ENCODE measurements at regions not wholly inside any gene's neighbourhood (a gene's known extent, or its start where the extent isn't known, plus 50 kb on each side); places are given as distances from the start of the nearest gene placed in this dataset.
"Not testable (repeated sequence)": the region's sequence is repeated elsewhere in the genome, so short reads cannot be mapped to it uniquely, and the experiment has no call there.

GRCh38 chr5:117732264-117732663 is 1157.6 kb upstream of the SEMA6A start:
- intact Hi-C loops (cut with micrococcal nuclease) = no loop called here
- ATAC-seq (ENCODE audit: low read depth) (no peak), DNase-seq (no peak)
- no peaks in the 10 kb centered on the region for H3K4me1 Mint-ChIP-seq
- peaks cover 5% of the 10 kb centered on the region for H3K9me3 Mint-ChIP-seq
- H3K27ac Mint-ChIP-seq = no peak overlapping the region
- POLR2A ChIA-PET = no interaction called here
- H3K36me3 Mint-ChIP-seq (ENCODE audit: low read depth) = no peaks in the 10 kb centered on the region
- H3K27me3 Mint-ChIP-seq = no peaks in the 10 kb centered on the region
- CTCF ChIA-PET = no interaction called here
- TF ChIP-seq CTCF (IDR thresholded peaks at IDR 0.05) = no peak
- no peak overlapping the region for H3K4me3 Mint-ChIP-seq

- POLR2A ChIA-PET = no interaction called here
- H3K27ac Mint-ChIP-seq = no peak overlapping the region
- intact Hi-C loops (cut with micrococcal nuclease) = no loop called here
Measured at GRCh38 chr5:117731446-117731845, 1156.8 kb upstream of the SEMA6A start.

GRCh38 chr5:117720784-117721183 is 1146.2 kb upstream of the SEMA6A start:
- H3K4me3 Mint-ChIP-seq; H3K36me3 Mint-ChIP-seq (ENCODE audit: low read depth); H3K4me1 Mint-ChIP-seq; H3K27me3 Mint-ChIP-seq; CTCF ChIA-PET; H3K27ac Mint-ChIP-seq; intact Hi-C loops (cut with micrococcal nuclease); DNase-seq; ATAC-seq (ENCODE audit: low read depth); POLR2A ChIA-PET: not testable (repeated sequence)
- peaks cover 14% of the 10 kb centered on the region for H3K9me3 Mint-ChIP-seq

More at GRCh38 chr5:117731446-117731845, 1156.8 kb upstream of the SEMA6A start:
- no peak for ATAC-seq (ENCODE audit: low read depth)
- no peak overlapping the region for H3K4me3 Mint-ChIP-seq
- no peaks in the 10 kb centered on the region for H3K36me3 Mint-ChIP-seq (ENCODE audit: low read depth)
- H3K9me3 Mint-ChIP-seq = peaks cover 5% of the 10 kb centered on the region
- no peaks in the 10 kb centered on the region for H3K4me1 Mint-ChIP-seq
- no peaks in the 10 kb centered on the region for H3K27me3 Mint-ChIP-seq
- TF ChIP-seq CTCF (IDR thresholded peaks at IDR 0.05) = no peak
- no peak for DNase-seq
- CTCF ChIA-PET = no interaction called here

GRCh38 chr5:117719413-117719812 is 1144.8 kb upstream of the SEMA6A start:
- DNase-seq (no peak), ATAC-seq (ENCODE audit: low read depth) (no peak)
- no peaks in the 10 kb centered on the region for H3K4me1 Mint-ChIP-seq
- intact Hi-C loops (cut with micrococcal nuclease) = no loop called here
- ChIA-PET POLR2A (no interaction called here), CTCF (no interaction called here)
- H3K9me3 Mint-ChIP-seq = peaks cover 19% of the 10 kb centered on the region
- no peak overlapping the region for H3K27ac Mint-ChIP-seq
- H3K36me3 Mint-ChIP-seq (ENCODE audit: low read depth) = no peaks in the 10 kb centered on the region
- H3K27me3 Mint-ChIP-seq = no peaks in the 10 kb centered on the region
- TF ChIP-seq CTCF (IDR thresholded peaks at IDR 0.05) = no peak
- H3K4me3 Mint-ChIP-seq = no peak overlapping the region

GRCh38 chr5:117713585-117714198 is 1139.1 kb upstream of the SEMA6A start:
- Mint-ChIP-seq H3K36me3 (ENCODE audit: low read depth) (no peaks in the 10 kb centered on the region), H3K4me1 (no peaks in the 10 kb centered on the region), H3K27ac (no peak overlapping the region), H3K4me3 (no peak overlapping the region), H3K9me3 (peaks cover 27% of the 10 kb centered on the region), H3K27me3 (no peaks in the 10 kb centered on the region)
- ChIA-PET POLR2A (no interaction called here), CTCF (no interaction called here)
- DNase-seq = no peak
- ATAC-seq (ENCODE audit: low read depth) = no peak
- TF ChIP-seq CTCF (IDR thresholded peaks at IDR 0.05) = no peak
- intact Hi-C loops (cut with micrococcal nuclease) = no loop called here

- intact Hi-C loops (cut with micrococcal nuclease) = no loop called here
- Mint-ChIP-seq H3K27ac (no peak overlapping the region), H3K4me1 (no peaks in the 10 kb centered on the region), H3K9me3 (no peaks in the 10 kb centered on the region), H3K36me3 (ENCODE audit: low read depth) (no peaks in the 10 kb centered on the region), H3K4me3 (no peak overlapping the region), H3K27me3 (no peaks in the 10 kb centered on the region)
- TF ChIP-seq CTCF (IDR thresholded peaks at IDR 0.05) = no peak
- ATAC-seq (ENCODE audit: low read depth) (no peak), DNase-seq (no peak)
- CTCF ChIA-PET = no interaction called here
- POLR2A ChIA-PET = no interaction called here
Measured at GRCh38 chr5:117701062-117701461, 1126.4 kb upstream of the SEMA6A start.

All from activated B cell treated with CpG ODN at 0.5 μM for 24 hours (primary cell).